Fibroblast of mammary gland (primary cell): ENCODE measurements at regions not wholly inside any gene's neighbourhood (a gene's known extent, or its start where the extent isn't known, plus 50 kb on each side); places are given as distances from the start of the nearest gene placed in this dataset.

Source experiments
- DNase-seq: peaks from one replicate; pipeline ENCODE4 v3.0.0-alpha.2; 2010; ENCODE audit warnings: low read depth
- H3K4me3 ChIP-seq: 2 replicates; pipeline ENCODE4 v1.5.1; 2011; ENCODE audit warnings: low read depth, mild to moderate bottlenecking, low read length, moderate library complexity; ENCODE audit not compliant: control insufficient read depth
- TF ChIP-seq, protein P1 (sequence below): conservative IDR thresholded peaks from 2 replicates; pipeline ENCODE4 v1.5.1; 2011; ENCODE audit warnings: low read depth, low read length, inconsistent platforms; ENCODE audit not compliant: control insufficient read depth, insufficient read depth

DNA sequence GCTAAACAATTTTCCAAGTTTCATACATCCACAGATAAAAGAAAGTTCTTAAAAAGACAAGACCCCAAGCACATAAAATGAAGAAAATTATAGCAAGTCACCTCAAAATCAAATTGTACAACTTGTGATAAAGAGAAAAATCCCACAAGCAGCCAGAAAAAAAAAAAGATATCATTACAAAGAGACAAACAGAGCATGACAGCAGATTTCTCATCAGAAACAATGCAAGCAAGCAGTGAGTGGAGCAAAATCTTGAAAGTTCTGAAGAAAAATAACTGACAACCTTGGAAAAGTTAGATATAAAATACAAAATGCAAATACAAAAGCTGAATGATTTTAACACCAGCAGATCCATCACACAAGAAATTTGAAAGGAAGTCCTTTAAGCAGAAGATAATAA is 194.5 kb upstream of the SOX5 start:
- TF ChIP-seq, protein P1, sequence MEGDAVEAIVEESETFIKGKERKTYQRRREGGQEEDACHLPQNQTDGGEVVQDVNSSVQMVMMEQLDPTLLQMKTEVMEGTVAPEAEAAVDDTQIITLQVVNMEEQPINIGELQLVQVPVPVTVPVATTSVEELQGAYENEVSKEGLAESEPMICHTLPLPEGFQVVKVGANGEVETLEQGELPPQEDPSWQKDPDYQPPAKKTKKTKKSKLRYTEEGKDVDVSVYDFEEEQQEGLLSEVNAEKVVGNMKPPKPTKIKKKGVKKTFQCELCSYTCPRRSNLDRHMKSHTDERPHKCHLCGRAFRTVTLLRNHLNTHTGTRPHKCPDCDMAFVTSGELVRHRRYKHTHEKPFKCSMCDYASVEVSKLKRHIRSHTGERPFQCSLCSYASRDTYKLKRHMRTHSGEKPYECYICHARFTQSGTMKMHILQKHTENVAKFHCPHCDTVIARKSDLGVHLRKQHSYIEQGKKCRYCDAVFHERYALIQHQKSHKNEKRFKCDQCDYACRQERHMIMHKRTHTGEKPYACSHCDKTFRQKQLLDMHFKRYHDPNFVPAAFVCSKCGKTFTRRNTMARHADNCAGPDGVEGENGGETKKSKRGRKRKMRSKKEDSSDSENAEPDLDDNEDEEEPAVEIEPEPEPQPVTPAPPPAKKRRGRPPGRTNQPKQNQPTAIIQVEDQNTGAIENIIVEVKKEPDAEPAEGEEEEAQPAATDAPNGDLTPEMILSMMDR, result no peak
- H3K4me3 ChIP-seq, result no peak overlapping the region
- no peak for DNase-seq

GRCh38 chr12:24139035-24139434 is 189.6 kb upstream of the SOX5 start:
- TF ChIP-seq, protein P1, result no peak
- DNase-seq, result no peak
- no peak overlapping the region for H3K4me3 ChIP-seq

DNA sequence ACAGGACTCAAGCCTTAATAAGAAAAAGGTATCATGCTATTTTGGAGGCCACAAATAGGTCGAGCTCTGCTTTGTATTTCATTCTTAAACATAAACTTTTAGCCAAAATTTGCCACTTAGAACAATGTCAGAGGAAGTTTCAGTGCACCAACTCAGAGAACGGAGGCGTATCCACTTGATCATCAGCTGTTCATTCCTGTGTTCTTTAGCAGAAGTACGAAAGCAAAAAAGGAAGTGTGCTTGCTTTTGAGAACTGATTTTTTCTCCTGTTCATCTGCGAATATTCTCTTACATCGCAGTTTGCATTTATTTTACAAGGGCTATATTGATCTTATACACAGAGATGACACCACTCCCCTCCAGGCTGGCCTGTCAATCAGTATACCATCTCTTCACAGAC is 188.6 kb upstream of the SOX5 start:
- H3K4me3 ChIP-seq, result no peak overlapping the region
- no peak for DNase-seq
- TF ChIP-seq, protein P1, result no peak

DNA sequence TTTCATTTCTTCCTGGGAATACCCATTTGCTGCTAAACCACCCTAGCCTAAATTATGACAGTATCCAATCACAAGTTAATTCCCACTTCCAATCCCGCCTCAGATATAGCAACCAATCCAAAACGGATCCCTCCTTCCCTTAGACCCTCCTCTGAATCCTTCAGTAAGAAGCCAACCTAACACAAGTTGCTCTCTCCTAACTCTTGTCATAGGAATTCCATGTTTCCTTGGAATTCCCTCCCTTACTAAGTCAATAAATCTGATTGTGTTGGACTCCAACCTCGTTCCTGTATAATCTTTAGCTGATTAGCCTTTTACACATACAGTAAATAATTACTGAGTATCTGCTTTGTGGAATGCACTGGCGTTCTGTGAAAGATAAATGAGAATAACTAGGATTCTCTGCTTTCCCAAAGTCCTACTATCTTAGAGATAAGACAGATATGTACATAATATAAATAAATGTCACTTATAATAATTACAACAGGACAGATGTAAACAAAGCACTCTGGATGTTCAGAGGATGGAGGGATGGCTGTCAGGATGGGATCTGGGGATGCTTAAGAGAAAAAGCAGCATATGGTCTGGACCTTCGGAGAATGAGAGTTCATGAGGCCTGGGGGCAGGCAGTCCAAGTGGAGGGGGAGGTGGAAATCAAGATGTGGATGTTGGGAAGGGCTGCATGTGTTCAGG is 185.8 kb upstream of the SOX5 start:
- TF ChIP-seq, protein P1, result no peak
- no peak for DNase-seq

DNA sequence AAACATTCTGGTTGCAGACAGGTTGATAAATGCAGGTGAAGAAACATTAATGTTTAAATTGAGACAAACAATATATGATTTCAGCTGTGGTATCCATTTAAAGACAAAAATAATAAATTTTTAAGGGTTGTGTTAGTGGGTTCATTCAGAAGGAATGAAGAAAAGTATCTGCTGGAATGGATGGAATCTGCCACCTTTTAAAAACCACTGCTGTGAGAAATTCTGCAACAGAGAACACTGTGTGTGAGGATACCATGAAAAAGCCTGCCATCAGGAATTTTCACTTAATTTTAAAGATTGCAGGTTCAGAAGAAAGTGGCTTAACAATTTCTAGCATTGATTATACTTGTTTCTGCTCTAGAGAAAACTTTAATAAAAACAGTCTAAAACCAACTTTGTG is 184.6 kb upstream of the SOX5 start:
- H3K4me3 ChIP-seq, result no peak overlapping the region
- no peak for DNase-seq
- TF ChIP-seq, protein P1, result no peak

More for the DNA sequence above, 185.8 kb upstream of the SOX5 start:
- H3K4me3 ChIP-seq, result no peak overlapping the region

DNA sequence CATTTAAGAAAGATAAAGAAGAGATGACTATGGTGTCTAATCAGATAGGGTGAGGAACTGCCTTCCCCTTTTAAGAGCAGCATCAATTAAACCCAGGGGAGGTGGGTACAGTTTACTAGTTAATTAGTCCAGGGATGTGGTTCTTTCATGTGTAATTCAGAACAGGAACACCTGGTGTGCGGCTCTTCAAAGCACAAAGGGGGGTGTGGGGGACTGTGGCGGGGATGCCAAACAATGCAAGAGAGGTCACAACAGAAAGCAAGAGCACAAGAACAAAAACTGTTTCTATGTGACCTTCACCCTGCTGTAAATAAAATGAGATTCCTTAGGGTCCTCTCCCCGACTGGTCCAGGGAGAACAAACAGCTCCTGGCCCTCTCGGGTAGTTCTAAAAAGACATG is 183.9 kb upstream of the SOX5 start:
- no peak for DNase-seq
- H3K4me3 ChIP-seq, result no peak overlapping the region
- TF ChIP-seq, protein P1, result no peak
